Activated naive CD8-positive, alpha-beta T cell treated with anti-CD3 and anti-CD28 coated beads for 36 hours (primary cell): ENCODE measurements at regions not wholly inside any gene's neighbourhood (a gene's known extent, or its start where the extent isn't known, plus 50 kb on each side); places are given as distances from the start of the nearest gene placed in this dataset.
"Not testable (repeated sequence)": the region's sequence is repeated elsewhere in the genome, so short reads cannot be mapped to it uniquely, and the experiment has no call there.

Experiments used
- DNase-seq: peaks from one replicate; pipeline ENCODE4 v3.0.0; 2021
- H3K27ac Mint-ChIP-seq: one replicate; pipeline ENCODE4 v1.8.0; 2022; ENCODE audit warnings: mild to moderate bottlenecking, moderate library complexity, mixed read lengths
- H3K27me3 Mint-ChIP-seq: one replicate; pipeline ENCODE4 v1.8.0; 2022; ENCODE audit warnings: mild to moderate bottlenecking, mixed read lengths
- H3K36me3 Mint-ChIP-seq: one replicate; pipeline ENCODE4 v1.8.0; 2021; ENCODE audit warnings: mild to moderate bottlenecking, mixed read lengths
- H3K4me1 Mint-ChIP-seq: one replicate; pipeline ENCODE4 v1.8.0; 2021; ENCODE audit warnings: mixed read lengths
- H3K4me3 Mint-ChIP-seq: one replicate; pipeline ENCODE4 v1.8.0; 2022; ENCODE audit warnings: mild to moderate bottlenecking, moderate library complexity, mixed read lengths
- H3K9me3 Mint-ChIP-seq: one replicate; pipeline ENCODE4 v1.8.0; 2022; ENCODE audit warnings: mixed read lengths

- H3K36me3 Mint-ChIP-seq, DNase-seq, H3K27ac Mint-ChIP-seq, H3K27me3 Mint-ChIP-seq, H3K4me1 Mint-ChIP-seq, H3K4me3 Mint-ChIP-seq, H3K9me3 Mint-ChIP-seq: not testable (repeated sequence)
Observed at GRCh38 chr3:115414610-115415009, 208.7 kb upstream of the GAP43 start.

GRCh38 chr3:115415246-115415996, 207.9 kb upstream of the GAP43 start:
- H3K9me3 Mint-ChIP-seq: no peaks in the 10 kb centered on the region
- DNase-seq: no peak

GRCh38 chr3:115418583-115418982, 204.7 kb upstream of the GAP43 start:
- H3K9me3 Mint-ChIP-seq: no peaks in the 10 kb centered on the region
- no peak overlapping the region for H3K4me3 Mint-ChIP-seq
- no peak overlapping the region for H3K27ac Mint-ChIP-seq
- H3K27me3 Mint-ChIP-seq: no peaks in the 10 kb centered on the region
- DNase-seq: no peak
- no peaks in the 10 kb centered on the region for H3K4me1 Mint-ChIP-seq
- no peaks in the 10 kb centered on the region for H3K36me3 Mint-ChIP-seq

More at GRCh38 chr3:115415246-115415996, 207.9 kb upstream of the GAP43 start:
- H3K4me1 Mint-ChIP-seq: no peaks in the 10 kb centered on the region
- no peaks in the 10 kb centered on the region for H3K27me3 Mint-ChIP-seq
- H3K4me3 Mint-ChIP-seq: no peak overlapping the region
- H3K36me3 Mint-ChIP-seq: no peaks in the 10 kb centered on the region
- H3K27ac Mint-ChIP-seq: no peak overlapping the region

- Mint-ChIP-seq H3K36me3 (no peaks in the 10 kb centered on the region), H3K9me3 (no peaks in the 10 kb centered on the region), H3K4me3 (no peak overlapping the region), H3K4me1 (no peaks in the 10 kb centered on the region), H3K27ac (no peak overlapping the region), H3K27me3 (peaks cover 3% of the 10 kb centered on the region)
- no peak for DNase-seq
Observed at GRCh38 chr3:115420086-115420485, 203.2 kb upstream of the GAP43 start.

GRCh38 chr3:115423170-115423569, 200.1 kb upstream of the GAP43 start:
- Mint-ChIP-seq H3K27me3 (peaks cover 3% of the 10 kb centered on the region), H3K27ac (no peak overlapping the region), H3K4me1 (no peaks in the 10 kb centered on the region), H3K36me3 (no peaks in the 10 kb centered on the region), H3K9me3 (no peaks in the 10 kb centered on the region), H3K4me3 (no peak overlapping the region)
- no peak for DNase-seq

GRCh38 chr3:115428841-115429240, 194.5 kb upstream of the GAP43 start:
- Mint-ChIP-seq H3K9me3 (no peaks in the 10 kb centered on the region), H3K4me3 (no peak overlapping the region), H3K4me1 (no peaks in the 10 kb centered on the region), H3K36me3 (no peaks in the 10 kb centered on the region), H3K27ac (no peak overlapping the region), H3K27me3 (peaks cover 3% of the 10 kb centered on the region)
- no peak for DNase-seq

- Mint-ChIP-seq H3K27ac (no peak overlapping the region), H3K27me3 (no peaks in the 10 kb centered on the region), H3K4me1 (no peaks in the 10 kb centered on the region), H3K36me3 (no peaks in the 10 kb centered on the region), H3K9me3 (no peaks in the 10 kb centered on the region), H3K4me3 (no peak overlapping the region)
- DNase-seq: no peak
Observed at GRCh38 chr3:115436767-115437301, 186.5 kb upstream of the GAP43 start.

GRCh38 chr3:115438799-115439198, 184.5 kb upstream of the GAP43 start:
- Mint-ChIP-seq H3K4me1 (no peaks in the 10 kb centered on the region), H3K36me3 (no peaks in the 10 kb centered on the region), H3K27ac (no peak overlapping the region), H3K4me3 (no peak overlapping the region), H3K9me3 (no peaks in the 10 kb centered on the region), H3K27me3 (no peaks in the 10 kb centered on the region)
- DNase-seq: no peak

GRCh38 chr3:115445559-115445958, 177.8 kb upstream of the GAP43 start:
- H3K27ac Mint-ChIP-seq: no peak overlapping the region
- H3K9me3 Mint-ChIP-seq: no peaks in the 10 kb centered on the region
- H3K4me3 Mint-ChIP-seq: no peak overlapping the region
- peaks cover 4% of the 10 kb centered on the region for H3K27me3 Mint-ChIP-seq
- H3K36me3 Mint-ChIP-seq: no peaks in the 10 kb centered on the region
- H3K4me1 Mint-ChIP-seq: no peaks in the 10 kb centered on the region
- DNase-seq: no peak

GRCh38 chr3:115448851-115449250, 174.5 kb upstream of the GAP43 start:
- Mint-ChIP-seq H3K27ac (no peak overlapping the region), H3K27me3 (peaks cover 6% of the 10 kb centered on the region), H3K4me1 (no peaks in the 10 kb centered on the region), H3K4me3 (no peak overlapping the region), H3K36me3 (no peaks in the 10 kb centered on the region), H3K9me3 (no peaks in the 10 kb centered on the region)
- DNase-seq: no peak

- no peak for DNase-seq
- Mint-ChIP-seq H3K27ac (no peak overlapping the region), H3K27me3 (peaks cover 9% of the 10 kb centered on the region), H3K9me3 (no peaks in the 10 kb centered on the region), H3K4me3 (no peak overlapping the region), H3K4me1 (no peaks in the 10 kb centered on the region), H3K36me3 (no peaks in the 10 kb centered on the region)
Observed at GRCh38 chr3:115450036-115450435, 173.3 kb upstream of the GAP43 start.

- Mint-ChIP-seq H3K4me1 (no peaks in the 10 kb centered on the region), H3K27ac (no peak overlapping the region), H3K4me3 (no peak overlapping the region), H3K9me3 (no peaks in the 10 kb centered on the region), H3K27me3 (peaks cover 5% of the 10 kb centered on the region), H3K36me3 (no peaks in the 10 kb centered on the region)
- DNase-seq: no peak
Observed at GRCh38 chr3:115464036-115464435, 159.3 kb upstream of the GAP43 start.

GRCh38 chr3:115469649-115470048, 153.7 kb upstream of the GAP43 start:
- DNase-seq: no peak
- no peaks in the 10 kb centered on the region for H3K9me3 Mint-ChIP-seq
- H3K4me3 Mint-ChIP-seq: no peak overlapping the region
- no peaks in the 10 kb centered on the region for H3K36me3 Mint-ChIP-seq
- H3K27ac Mint-ChIP-seq: no peak overlapping the region
- peaks cover 8% of the 10 kb centered on the region for H3K27me3 Mint-ChIP-seq
- H3K4me1 Mint-ChIP-seq: no peaks in the 10 kb centered on the region

GRCh38 chr3:115470254-115470653, 153.1 kb upstream of the GAP43 start:
- Mint-ChIP-seq H3K4me1 (no peaks in the 10 kb centered on the region), H3K9me3 (no peaks in the 10 kb centered on the region), H3K27me3 (peaks cover 8% of the 10 kb centered on the region), H3K27ac (no peak overlapping the region), H3K4me3 (no peak overlapping the region), H3K36me3 (no peaks in the 10 kb centered on the region)
- DNase-seq: no peak

- Mint-ChIP-seq H3K27me3 (peaks cover 5% of the 10 kb centered on the region), H3K4me3 (no peak overlapping the region), H3K9me3 (no peaks in the 10 kb centered on the region), H3K4me1 (no peaks in the 10 kb centered on the region), H3K27ac (no peak overlapping the region), H3K36me3 (no peaks in the 10 kb centered on the region)
- no peak for DNase-seq
Observed at GRCh38 chr3:115475178-115476041, 147.9 kb upstream of the GAP43 start.
